Left renal cortex interstitium (tissue), 4 donors: ENCODE measurements at regions not wholly inside any gene's neighbourhood (a gene's known extent, or its start where the extent isn't known, plus 50 kb on each side); places are given as distances from the start of the nearest gene placed in this dataset.
A peak's percentile ranks its signal among the peaks of the same experiment; 100 is the strongest.
"Not testable (repeated sequence)": the region's sequence is repeated elsewhere in the genome, so short reads cannot be mapped to it uniquely, and the experiment has no call there.

Experiments
- DNase-seq, 4 donors: peaks; one replicate each; pipeline ENCODE4 v3.0.0-alpha.2; 2013; ENCODE audit warnings: low read depth in 4 of 4, low spot score in 2 of 4, missing footprints in 1 of 4

DNA sequence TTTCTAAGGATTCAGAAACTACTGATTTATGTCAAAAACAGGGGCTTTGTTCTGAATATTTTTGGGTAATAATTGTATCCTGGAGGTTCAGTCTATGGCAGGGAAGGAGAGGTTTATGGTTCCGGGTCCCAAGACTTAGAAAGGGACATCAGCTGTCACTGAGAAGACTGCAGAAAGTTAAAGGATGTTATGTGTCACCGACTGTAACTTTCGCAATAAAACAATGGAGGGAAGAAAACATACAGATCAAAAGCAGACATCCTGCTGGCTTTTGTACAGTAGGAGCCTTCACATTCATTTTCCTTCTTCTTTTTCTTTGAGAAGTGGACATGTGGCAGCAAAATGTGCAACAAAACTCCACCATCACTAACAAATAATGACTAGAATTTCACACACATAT lies 900.7 kb upstream of the SOX11 start:
- peak in 2 of 4 donors; percentile 4 to 11 for DNase-seq

GRCh38 chr2:4792126-4792525 lies 900.1 kb upstream of the SOX11 start:
- DNase-seq = no peak

GRCh38 chr2:4803396-4803795 lies 888.8 kb upstream of the SOX11 start:
- no peak for DNase-seq

- not testable (repeated sequence) for DNase-seq
Measured at GRCh38 chr2:4814137-4814536, 878.0 kb upstream of the SOX11 start.

GRCh38 chr2:4827836-4828235 lies 864.3 kb upstream of the SOX11 start:
- no peak for DNase-seq

DNA sequence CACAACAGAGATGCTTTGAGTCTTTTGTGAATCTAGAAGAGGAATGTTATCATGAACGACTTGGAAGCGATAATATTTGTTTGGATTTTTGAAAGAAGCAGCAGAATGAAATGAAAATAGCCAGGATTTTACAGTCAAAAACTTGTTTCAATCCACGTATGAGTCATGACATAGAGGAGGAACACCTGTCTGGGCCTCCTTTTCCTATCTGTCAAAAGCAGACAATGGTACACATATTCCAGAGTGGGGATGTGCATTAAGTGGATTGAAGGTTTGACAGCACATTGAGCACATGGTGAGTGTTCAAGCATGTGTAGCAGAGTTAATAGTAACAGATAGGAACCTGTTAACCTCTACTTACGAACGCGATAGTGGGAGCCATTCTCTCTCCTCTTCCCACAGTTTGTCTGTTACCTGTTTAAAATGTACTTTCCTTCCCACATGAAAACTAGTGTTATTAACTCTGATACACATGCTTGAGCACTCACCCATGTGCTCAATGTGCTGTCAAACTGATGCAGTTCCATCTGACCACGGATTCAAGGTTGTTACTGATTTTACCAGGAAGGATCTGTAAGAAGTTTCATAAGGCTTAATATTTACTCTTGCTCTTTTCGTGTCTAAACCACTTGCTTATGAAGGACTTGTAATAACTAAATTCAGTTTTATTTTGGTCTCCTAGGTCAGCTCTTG lies 863.4 kb upstream of the SOX11 start:
- DNase-seq = no peak

DNA sequence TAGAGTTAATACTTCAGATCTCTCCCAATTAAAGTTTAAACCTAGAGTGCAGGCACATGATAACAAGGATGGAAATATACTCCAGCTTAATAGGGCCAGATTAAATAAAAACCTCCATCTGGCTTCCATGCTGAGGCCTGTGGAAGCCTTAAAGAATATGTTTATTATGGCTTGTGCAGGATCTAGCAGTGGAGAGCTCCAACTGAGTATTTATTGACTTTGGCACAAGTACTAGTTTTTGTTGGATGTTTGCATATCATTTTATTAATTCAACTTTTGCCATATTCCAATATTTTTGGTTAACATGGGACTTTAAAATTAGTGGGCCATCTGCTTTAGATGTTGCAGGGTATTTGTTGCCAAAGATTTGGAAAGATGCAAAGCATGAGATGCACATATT lies 860.4 kb upstream of the SOX11 start:
- DNase-seq = no peak

DNA sequence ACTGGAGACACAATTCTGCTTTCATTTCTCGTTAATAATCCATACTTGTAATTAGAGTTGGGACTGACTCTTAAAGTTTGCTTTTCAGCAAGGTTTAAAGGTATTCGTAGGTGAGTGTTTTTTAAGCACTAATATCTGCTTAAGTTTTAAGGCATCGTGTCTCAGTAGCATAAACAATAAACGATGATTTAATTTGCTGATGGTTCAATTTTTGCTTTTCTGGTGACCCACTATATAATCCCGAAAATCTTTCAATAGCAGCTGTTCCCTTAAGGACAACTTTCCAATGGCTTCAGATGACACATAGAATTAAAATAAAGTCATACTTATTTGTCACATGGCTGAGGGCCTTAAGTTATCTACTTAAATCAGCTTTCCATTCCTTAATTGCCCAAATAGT lies 859.5 kb upstream of the SOX11 start:
- no peak for DNase-seq

- no peak for DNase-seq
Measured at GRCh38 chr2:4838626-4839025, 853.6 kb upstream of the SOX11 start.

- DNase-seq = peak in 3 of 4 donors; percentile 18 to 42 (median 41)
Measured at GRCh38 chr2:4840791-4841190, 851.4 kb upstream of the SOX11 start.

DNA sequence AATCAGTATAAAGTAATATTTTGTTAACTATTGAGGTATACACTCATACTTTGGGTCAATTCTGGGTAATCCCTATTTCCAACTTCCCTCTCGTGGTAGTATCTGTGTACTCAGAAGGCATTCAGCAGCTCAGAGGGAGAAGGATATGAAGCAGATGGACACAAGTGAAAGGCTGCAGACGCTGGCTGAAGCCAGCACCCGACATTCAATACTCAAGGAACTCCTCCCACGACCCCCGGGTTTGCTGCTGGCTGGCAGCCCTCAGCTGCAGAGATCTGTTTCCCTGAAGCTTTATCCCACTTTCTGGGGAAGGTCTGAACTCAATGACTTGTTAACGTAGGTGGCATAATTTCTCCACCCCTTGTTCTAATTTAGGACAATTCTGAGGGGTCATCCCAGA lies 847.3 kb upstream of the SOX11 start:
- DNase-seq = peak in 1 of 4 donors; percentile 28

- no peak for DNase-seq
Measured at GRCh38 chr2:4862031-4862430, 830.2 kb upstream of the SOX11 start.

DNA sequence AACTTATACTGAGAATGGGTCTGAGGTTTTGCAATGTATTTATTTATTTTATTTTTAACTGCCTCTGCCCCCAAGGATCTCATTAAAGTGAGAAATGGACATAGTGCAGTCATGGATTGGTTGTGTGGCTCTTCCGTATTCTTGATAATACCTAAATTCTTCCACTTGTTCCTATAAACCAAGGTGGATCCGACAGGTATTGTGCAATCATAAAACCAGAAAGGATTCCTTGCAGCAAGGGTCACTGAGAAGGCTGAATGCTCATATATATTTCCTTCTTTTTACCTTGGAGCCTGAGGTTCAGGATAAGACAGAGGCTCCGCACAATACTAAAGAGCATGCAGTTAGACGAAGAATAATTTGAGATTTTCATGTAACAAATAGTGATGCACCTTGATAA lies 826.0 kb upstream of the SOX11 start:
- DNase-seq = no peak

DNA sequence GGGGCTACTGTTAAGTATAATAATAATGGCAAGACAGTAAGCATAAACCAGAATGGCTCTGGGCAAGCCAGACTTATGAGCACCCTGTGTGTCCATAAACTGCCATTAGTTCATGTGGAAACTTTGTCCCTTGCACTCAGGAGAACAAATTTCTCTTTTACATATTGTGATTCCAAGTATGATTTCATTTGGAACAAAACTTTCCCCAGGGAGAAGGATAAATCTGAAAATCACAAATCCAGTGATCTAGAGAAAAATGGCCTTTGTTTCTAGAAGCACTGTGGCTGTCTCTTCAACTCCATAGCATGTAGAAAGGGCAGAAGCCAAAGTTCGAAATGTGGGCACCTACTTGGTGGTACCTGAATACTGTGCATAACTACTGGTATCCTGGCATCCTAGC lies 823.7 kb upstream of the SOX11 start:
- DNase-seq = no peak

GRCh38 chr2:4869154-4869553 lies 823.0 kb upstream of the SOX11 start:
- DNase-seq = no peak

GRCh38 chr2:4873364-4873763 lies 818.8 kb upstream of the SOX11 start:
- no peak for DNase-seq

DNA sequence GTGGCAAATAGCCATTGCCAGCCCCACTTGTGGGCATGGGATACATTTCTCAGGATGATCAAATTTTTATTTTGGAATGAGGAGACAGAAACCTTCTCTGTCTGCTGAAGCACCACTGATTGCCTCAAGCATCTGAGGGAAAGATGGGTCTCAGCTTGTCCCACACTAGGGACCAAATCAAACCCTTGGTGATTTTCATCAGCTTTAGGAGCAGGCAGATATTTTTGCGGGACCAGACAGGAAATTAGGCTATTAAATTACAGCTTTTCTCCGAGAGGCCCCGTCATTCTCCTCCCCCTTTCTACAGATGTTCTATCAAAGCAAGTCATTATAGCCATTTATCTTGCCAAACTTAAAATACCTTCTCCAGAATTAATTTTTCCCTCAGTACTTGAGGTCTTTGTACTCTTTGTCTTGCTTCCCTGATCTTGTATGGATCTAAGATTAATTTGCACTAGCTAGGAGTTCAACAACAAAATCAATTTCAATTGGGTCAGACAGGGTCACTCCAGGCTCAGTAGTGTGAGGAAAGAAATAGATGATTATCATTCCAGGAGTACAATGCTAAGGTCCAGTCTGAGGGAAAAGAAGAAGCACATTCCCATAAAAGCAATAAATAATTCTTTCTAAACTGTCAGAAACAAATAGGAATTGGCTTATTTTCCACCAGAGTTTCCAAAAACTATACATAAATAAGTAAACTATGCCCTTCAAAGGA lies 818.1 kb upstream of the SOX11 start:
- DNase-seq = no peak

DNA sequence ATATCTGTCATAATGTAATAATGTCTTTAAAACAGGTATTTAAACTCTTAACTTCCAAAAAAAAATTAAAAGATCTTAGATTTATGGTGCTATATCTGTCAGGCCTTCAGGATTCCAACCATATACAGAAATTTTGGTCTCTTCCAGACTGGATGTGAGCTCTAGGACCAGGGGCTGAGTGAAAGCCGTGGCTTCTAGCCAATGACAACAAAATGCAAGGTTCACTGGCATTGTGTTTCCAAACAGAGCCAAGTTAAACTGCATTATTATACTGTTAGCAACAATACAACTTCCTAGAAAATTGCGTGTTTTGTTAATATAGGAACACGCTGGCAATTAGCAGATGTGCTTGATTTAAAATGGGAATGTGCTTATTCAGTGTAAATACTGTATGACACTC lies 809.8 kb upstream of the SOX11 start:
- no peak for DNase-seq

- no peak for DNase-seq
Measured at GRCh38 chr2:4882941-4883340, 809.2 kb upstream of the SOX11 start.

DNA sequence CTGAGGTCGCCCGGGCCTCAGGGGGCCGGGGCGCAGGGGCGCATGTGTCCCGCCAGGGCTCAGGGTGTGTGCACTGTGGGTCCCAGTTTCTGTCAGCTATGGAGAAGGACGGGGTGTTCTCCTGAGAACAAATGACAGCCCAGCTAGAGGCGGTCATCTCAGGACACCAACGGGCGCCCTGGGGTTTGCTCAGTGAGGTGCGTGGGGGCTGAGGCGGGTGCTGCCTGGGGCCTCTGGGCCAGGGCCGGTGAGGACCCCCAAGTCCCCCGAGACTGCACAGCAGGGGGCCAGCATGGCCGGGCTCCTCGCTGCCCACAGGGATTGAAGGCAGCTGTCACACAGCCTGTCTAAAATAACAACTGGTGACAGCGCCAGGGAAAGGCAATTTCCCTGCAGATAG lies 808.8 kb upstream of the SOX11 start:
- DNase-seq = no peak

DNA sequence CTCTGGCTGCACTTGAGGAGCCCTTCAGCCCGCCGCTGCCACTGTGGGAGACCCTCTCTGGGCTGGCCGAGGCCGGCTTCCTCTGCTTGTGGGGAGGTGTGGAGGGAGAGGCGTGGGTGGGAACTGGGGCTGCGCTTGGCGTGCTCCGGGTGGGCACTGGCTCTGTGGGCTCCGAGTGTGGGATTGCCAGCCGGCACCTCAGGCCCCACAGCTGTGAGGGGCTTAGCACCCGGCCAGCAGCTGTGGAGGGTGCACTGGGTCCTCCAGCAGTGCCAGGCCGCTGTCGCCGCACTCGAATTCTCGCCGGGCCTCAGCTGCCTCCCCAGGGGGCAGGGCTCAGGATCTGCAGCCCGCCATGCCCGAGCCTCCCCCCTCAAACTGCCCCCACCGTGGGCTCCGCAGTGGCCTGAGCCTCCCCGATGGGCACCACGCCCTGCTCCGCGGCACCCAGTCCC lies 808.0 kb upstream of the SOX11 start:
- no peak for DNase-seq

DNA sequence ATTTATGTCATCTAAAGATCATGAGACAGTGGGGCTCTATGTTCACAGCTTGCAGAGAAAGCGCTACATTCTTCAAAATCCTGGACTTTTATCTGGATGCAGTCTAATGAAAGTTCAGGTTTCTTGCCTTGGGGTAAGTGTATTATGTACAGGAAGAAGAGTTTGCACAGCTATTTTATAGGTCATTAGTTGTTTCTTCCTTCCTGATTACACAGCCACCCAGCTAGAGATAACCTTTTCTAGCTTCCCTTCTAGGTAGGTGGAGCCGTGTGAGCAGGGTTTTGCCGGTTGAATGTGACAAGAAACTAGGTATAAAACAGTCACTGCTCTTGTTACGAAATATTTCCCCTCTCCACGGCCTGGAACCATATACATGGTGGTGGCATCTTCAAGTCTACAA lies 800.8 kb upstream of the SOX11 start:
- no peak for DNase-seq
